Gastrocnemius medialis (tissue), 4 donors: ENCODE measurements at regions not wholly inside any gene's neighbourhood (a gene's known extent, or its start where the extent isn't known, plus 50 kb on each side); places are given as distances from the start of the nearest gene placed in this dataset.
A peak's percentile ranks its signal among the peaks of the same experiment; 100 is the strongest.

Experiments used
- ATAC-seq, 2 donors: fragments of 150-250 bp; one replicate each; pipeline ENCODE4 v1.9.1; 2016
- DNase-seq, 2 donors: peaks; one replicate each; pipeline ENCODE4 v3.0.0-alpha.2; 2019
- H3K27ac ChIP-seq, 4 donors: fragments of 200-600 bp; sonication (generic); 1 replicate in 1 of 4; 2 replicates in 3 of 4; pipeline ENCODE4 v1.5.1; 2016 to 2018; ENCODE audit warnings: mild to moderate bottlenecking in 2 of 4, moderate library complexity in 1 of 4
- H3K27me3 ChIP-seq, 3 donors: fragments of 200-600 bp; sonication (generic) in 2 of 3; 1 replicate in 1 of 3; 2 replicates in 2 of 3; pipeline versions ENCODE4 v1.5.1 to v1.6.0; 2016 to 2019; ENCODE audit warnings: mild to moderate bottlenecking in 1 of 3, moderate library complexity in 1 of 3
- H3K36me3 ChIP-seq, 2 donors: fragments of 200-600 bp; sonication (generic) in 1 of 2; one replicate each; pipeline ENCODE4 v1.5.1; 2017 to 2018
- H3K4me1 ChIP-seq, 2 donors: fragments of 200-600 bp; sonication (generic) in 1 of 2; one replicate each; pipeline ENCODE4 v1.5.1; 2016 to 2017; ENCODE audit warnings: mild to moderate bottlenecking in 2 of 2
- H3K4me3 ChIP-seq, 4 donors: fragments of 200-600 bp; sonication (generic) in 3 of 4; 1 replicate in 1 of 4; 2 replicates in 3 of 4; pipeline ENCODE4 v1.5.1; 2016 to 2019; ENCODE audit warnings: mild to moderate bottlenecking in 2 of 4
- H3K9me3 ChIP-seq, 3 donors: fragments of 200-600 bp; sonication (generic) in 2 of 3; 1 replicate in 1 of 3; 2 replicates in 2 of 3; pipeline ENCODE4 v1.5.1; 2016 to 2019
- POLR2A ChIP-seq, 2 donors: fragments of 450-650 bp; IDR thresholded peaks; one replicate each; pipeline ENCODE4 v1.6.1; 2017; ENCODE audit warnings: antibody characterized with exemption in 2 of 2, mild to moderate bottlenecking in 2 of 2, moderate library complexity in 2 of 2
- in situ Hi-C, 4 donors: fragments of 200-750 bp; cut with MboI; loops; one replicate each; pipeline versions ENCODE4 v1.15.0 to v1.8.0; 2017; ENCODE audit warnings: low sequenced_read_pairs in 4 of 4
- intact Hi-C: fragments of 100-400 bp; cut with DNase I; formaldehyde crosslinking; loops from one replicate; pipeline ENCODE4 v1.15.1; 2023; ENCODE audit warnings: low total_unique reads
- TF ChIP-seq, protein P1 (sequence below), 5 experiments: fragments of 450-650 bp in 3 of 5; fragments of 200-600 bp in 2 of 5; sonication (generic) in 2 of 5; IDR thresholded peaks in 4 of 5; conservative IDR thresholded peaks in 1 of 5; 1 replicate in 4 of 5; 2 replicates in 1 of 5; pipeline ENCODE4 v1.5.1; 2016 to 2019; ENCODE audit warnings: antibody characterized with exemption in 5 of 5, mild to moderate bottlenecking in 3 of 5, moderate library complexity in 3 of 5

DNA sequence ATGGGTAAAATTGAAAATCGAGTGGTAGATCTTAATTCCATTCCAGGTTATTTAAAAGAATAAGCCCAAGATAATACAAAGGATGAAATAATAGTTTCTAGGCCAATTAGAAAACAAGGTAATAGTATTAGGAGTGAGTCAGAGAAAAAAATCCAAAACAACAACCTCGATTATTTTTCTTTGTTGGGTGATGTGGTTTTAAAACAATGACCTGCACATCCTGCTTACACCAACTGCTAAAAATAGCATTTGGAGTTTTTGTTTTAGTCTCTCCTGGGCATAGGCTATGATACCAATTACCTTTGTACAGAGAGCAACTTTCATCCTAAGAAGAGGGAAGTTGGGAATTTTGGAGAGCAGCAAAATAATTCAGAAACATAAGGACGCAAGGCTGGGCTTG, 101.7 kb upstream of the MYO10 start:
- no peak overlapping the region for H3K4me3 ChIP-seq
- TF ChIP-seq, protein P1, sequence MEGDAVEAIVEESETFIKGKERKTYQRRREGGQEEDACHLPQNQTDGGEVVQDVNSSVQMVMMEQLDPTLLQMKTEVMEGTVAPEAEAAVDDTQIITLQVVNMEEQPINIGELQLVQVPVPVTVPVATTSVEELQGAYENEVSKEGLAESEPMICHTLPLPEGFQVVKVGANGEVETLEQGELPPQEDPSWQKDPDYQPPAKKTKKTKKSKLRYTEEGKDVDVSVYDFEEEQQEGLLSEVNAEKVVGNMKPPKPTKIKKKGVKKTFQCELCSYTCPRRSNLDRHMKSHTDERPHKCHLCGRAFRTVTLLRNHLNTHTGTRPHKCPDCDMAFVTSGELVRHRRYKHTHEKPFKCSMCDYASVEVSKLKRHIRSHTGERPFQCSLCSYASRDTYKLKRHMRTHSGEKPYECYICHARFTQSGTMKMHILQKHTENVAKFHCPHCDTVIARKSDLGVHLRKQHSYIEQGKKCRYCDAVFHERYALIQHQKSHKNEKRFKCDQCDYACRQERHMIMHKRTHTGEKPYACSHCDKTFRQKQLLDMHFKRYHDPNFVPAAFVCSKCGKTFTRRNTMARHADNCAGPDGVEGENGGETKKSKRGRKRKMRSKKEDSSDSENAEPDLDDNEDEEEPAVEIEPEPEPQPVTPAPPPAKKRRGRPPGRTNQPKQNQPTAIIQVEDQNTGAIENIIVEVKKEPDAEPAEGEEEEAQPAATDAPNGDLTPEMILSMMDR (IDR thresholded peaks at IDR 0.05 in 4 of 5, conservative IDR thresholded peaks at IDR 0.05 in 1 of 5): no peak
- TF ChIP-seq POLR2A (IDR thresholded peaks at IDR 0.05): no peak
- H3K27me3 ChIP-seq: no peaks in the 10 kb centered on the region
- DNase-seq (no peak), ATAC-seq (peak in 1 of 2 donors; percentile 62)
- in situ Hi-C loops (no loop called here), intact Hi-C loops (no loop called here)
- H3K36me3 ChIP-seq: no peaks in the 10 kb centered on the region
- no peaks in the 10 kb centered on the region for H3K9me3 ChIP-seq
- no peaks in the 10 kb centered on the region for H3K4me1 ChIP-seq
- peak overlapping the region; percentile 31 to 67 (median 53) for H3K27ac ChIP-seq

DNA sequence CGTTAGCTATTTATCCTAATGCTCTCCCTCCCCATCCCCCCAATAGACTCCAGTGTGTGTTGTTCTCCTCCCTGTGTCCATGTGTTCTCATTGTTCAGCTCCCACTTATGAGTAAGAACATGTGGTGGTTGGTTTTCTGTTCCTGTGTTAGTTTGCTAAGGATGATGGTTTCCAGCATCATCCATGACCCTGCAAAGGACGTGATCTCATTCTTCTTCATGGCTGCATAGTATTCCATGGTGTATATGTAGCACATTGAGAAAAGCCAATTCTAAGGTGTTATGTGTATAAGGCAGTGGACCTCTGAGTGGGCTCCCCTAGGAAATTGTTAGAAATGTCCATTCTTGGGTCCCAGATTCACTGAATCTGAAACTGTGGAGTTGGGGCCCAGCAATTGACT, 103.1 kb upstream of the MYO10 start:
- intact Hi-C loops (no loop called here), in situ Hi-C loops (no loop called here)
- TF ChIP-seq, protein P1 (IDR thresholded peaks at IDR 0.05 in 4 of 5, conservative IDR thresholded peaks at IDR 0.05 in 1 of 5): no peak
- TF ChIP-seq POLR2A (IDR thresholded peaks at IDR 0.05): no peak
- ATAC-seq (no peak), DNase-seq (no peak)
- no peak overlapping the region for H3K4me3 ChIP-seq
- no peaks in the 10 kb centered on the region for H3K4me1 ChIP-seq
- no peaks in the 10 kb centered on the region for H3K36me3 ChIP-seq
- no peak overlapping the region for H3K27ac ChIP-seq
- no peaks in the 10 kb centered on the region for H3K9me3 ChIP-seq
- no peaks in the 10 kb centered on the region for H3K27me3 ChIP-seq

DNA sequence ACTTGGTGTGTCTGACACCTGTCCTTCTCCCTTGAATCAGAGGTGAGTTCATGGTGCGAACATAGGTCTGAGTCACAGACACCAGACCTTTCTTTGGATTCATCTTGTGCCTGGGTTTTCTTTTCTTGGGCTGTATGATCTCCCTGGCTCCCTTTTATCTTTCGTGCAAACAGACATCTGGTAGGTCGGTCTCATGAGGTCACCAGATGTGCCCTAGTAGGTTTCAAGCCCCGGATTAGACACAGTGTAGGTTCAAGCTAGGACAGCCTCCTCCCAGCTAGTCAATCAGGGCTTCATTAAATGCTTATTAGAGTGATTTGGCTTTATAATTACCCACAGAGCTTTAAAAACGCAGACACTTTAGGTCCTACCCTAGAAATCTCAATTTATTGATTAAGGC, 106.0 kb upstream of the MYO10 start:
- H3K36me3 ChIP-seq: no peaks in the 10 kb centered on the region
- no peak overlapping the region for H3K27ac ChIP-seq
- no peaks in the 10 kb centered on the region for H3K27me3 ChIP-seq
- no peaks in the 10 kb centered on the region for H3K9me3 ChIP-seq
- no peak overlapping the region for H3K4me3 ChIP-seq
- in situ Hi-C loops: no loop called here
- no peak for ATAC-seq
- no peaks in the 10 kb centered on the region for H3K4me1 ChIP-seq
- TF ChIP-seq POLR2A (IDR thresholded peaks at IDR 0.05): no peak
- intact Hi-C loops: no loop called here
- DNase-seq: no peak

DNA sequence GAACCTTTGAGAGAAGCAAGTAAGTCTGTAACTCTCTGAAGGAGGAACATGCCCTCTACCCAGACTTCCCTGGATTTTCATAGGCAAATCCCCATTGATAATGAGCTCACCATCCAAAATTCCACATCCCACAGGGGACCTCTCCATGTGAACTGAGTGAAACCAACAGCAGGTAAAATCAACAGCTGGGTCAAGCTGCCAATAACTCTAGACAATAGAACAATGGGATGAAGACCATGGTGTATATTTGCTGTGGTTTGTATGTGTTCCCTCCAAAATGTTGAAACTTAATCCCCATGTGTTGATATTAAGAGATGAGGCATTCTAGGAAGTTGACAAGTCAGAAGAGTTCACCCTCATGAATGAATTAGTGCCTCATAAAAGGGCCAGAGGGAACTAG, 110.2 kb upstream of the MYO10 start:
- in situ Hi-C loops (no loop called here), intact Hi-C loops (no loop called here)
- Histone ChIP-seq H3K27me3 (no peaks in the 10 kb centered on the region), H3K36me3 (no peaks in the 10 kb centered on the region), H3K4me3 (no peak overlapping the region), H3K4me1 (no peaks in the 10 kb centered on the region), H3K27ac (no peak overlapping the region), H3K9me3 (no peaks in the 10 kb centered on the region)
- TF ChIP-seq, protein P1 (IDR thresholded peaks at IDR 0.05 in 4 of 5, conservative IDR thresholded peaks at IDR 0.05 in 1 of 5): no peak
- TF ChIP-seq POLR2A (IDR thresholded peaks at IDR 0.05): no peak
- ATAC-seq (no peak), DNase-seq (no peak)

DNA sequence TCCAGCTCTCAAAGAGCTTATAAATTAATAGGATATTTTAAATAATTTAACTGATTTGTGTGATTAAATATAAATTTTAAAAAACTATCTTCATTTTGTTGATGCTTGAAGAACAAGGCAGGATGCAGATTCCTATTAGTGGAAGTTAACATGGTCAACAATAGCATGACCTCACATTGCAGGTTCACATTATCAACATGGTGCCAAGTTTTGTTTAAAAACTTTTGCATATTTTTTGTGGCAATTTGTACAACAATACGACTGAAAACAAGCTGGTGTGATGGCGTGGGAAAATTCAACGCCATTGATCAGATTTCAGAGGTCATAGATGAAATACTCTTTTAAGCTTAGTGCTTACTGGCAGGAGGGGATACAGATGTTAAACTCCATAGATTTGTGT, 114.1 kb upstream of the MYO10 start:
- H3K27me3 ChIP-seq: no peaks in the 10 kb centered on the region
- H3K27ac ChIP-seq: no peak overlapping the region
- intact Hi-C loops: no loop called here
- no peak for DNase-seq
- no peaks in the 10 kb centered on the region for H3K4me1 ChIP-seq
- H3K4me3 ChIP-seq: no peak overlapping the region
- H3K36me3 ChIP-seq: no peaks in the 10 kb centered on the region
- H3K9me3 ChIP-seq: no peaks in the 10 kb centered on the region
- no peak for ATAC-seq
- TF ChIP-seq POLR2A (IDR thresholded peaks at IDR 0.05): no peak
- TF ChIP-seq, protein P1 (IDR thresholded peaks at IDR 0.05 in 4 of 5, conservative IDR thresholded peaks at IDR 0.05 in 1 of 5): no peak
- in situ Hi-C loops: no loop called here
